ENCODE measurements at regions not wholly inside any gene's neighbourhood (a gene's known extent, or its start where the extent isn't known, plus 50 kb on each side); places are given as distances from the start of the nearest gene placed in this dataset.

GRCh38 chr22:34969001-34969790, 96.8 kb upstream of the ISX start:
- Mint-ChIP-seq H3K4me1 (ENCODE audit: low read depth) (no peaks in the 10 kb centered on the region), H3K9me3 (no peaks in the 10 kb centered on the region), H3K27me3 (peaks cover 2% of the 10 kb centered on the region), H3K36me3 (ENCODE audit: low read depth) (no peaks in the 10 kb centered on the region), H3K4me3 (no peak overlapping the region), H3K27ac (no peak overlapping the region)
- no peak for DNase-seq

- no peaks in the 10 kb centered on the region for H3K36me3 Mint-ChIP-seq (ENCODE audit: low read depth)
- no peak overlapping the region for H3K27ac Mint-ChIP-seq
- peaks cover 4% of the 10 kb centered on the region for H3K9me3 Mint-ChIP-seq
- no peak for DNase-seq
- no peak overlapping the region for H3K4me3 Mint-ChIP-seq
- peaks cover 2% of the 10 kb centered on the region for H3K27me3 Mint-ChIP-seq
- H3K4me1 Mint-ChIP-seq (ENCODE audit: low read depth) = no peaks in the 10 kb centered on the region
Measured at GRCh38 chr22:34971456-34971855, 94.5 kb upstream of the ISX start.

GRCh38 chr22:34972191-34972897, 93.6 kb upstream of the ISX start:
- Mint-ChIP-seq H3K4me1 (ENCODE audit: low read depth) (no peaks in the 10 kb centered on the region), H3K9me3 (peaks cover 4% of the 10 kb centered on the region), H3K27ac (no peak overlapping the region), H3K4me3 (no peak overlapping the region), H3K36me3 (ENCODE audit: low read depth) (no peaks in the 10 kb centered on the region), H3K27me3 (peaks cover 2% of the 10 kb centered on the region)
- no peak for DNase-seq

GRCh38 chr22:34973016-34973415, 92.9 kb upstream of the ISX start:
- H3K9me3 Mint-ChIP-seq = peaks cover 4% of the 10 kb centered on the region

GRCh38 chr22:34973926-34974325, 92.0 kb upstream of the ISX start:
- Mint-ChIP-seq H3K4me3 (no peak overlapping the region), H3K9me3 (peaks cover 4% of the 10 kb centered on the region), H3K27me3 (peaks cover 2% of the 10 kb centered on the region), H3K4me1 (ENCODE audit: low read depth) (no peaks in the 10 kb centered on the region), H3K27ac (no peak overlapping the region), H3K36me3 (ENCODE audit: low read depth) (no peaks in the 10 kb centered on the region)
- no peak for DNase-seq

More at GRCh38 chr22:34973016-34973415, 92.9 kb upstream of the ISX start:
- Mint-ChIP-seq H3K4me1 (ENCODE audit: low read depth) (no peaks in the 10 kb centered on the region), H3K27me3 (peaks cover 2% of the 10 kb centered on the region), H3K27ac (no peak overlapping the region), H3K36me3 (ENCODE audit: low read depth) (no peaks in the 10 kb centered on the region), H3K4me3 (no peak overlapping the region)
- no peak for DNase-seq

- Mint-ChIP-seq H3K4me1 (ENCODE audit: low read depth) (no peaks in the 10 kb centered on the region), H3K27ac (no peak overlapping the region), H3K27me3 (no peaks in the 10 kb centered on the region), H3K4me3 (no peak overlapping the region), H3K36me3 (ENCODE audit: low read depth) (no peaks in the 10 kb centered on the region), H3K9me3 (peaks cover 4% of the 10 kb centered on the region)
- DNase-seq = no peak
Measured at GRCh38 chr22:34975721-34976120, 90.2 kb upstream of the ISX start.

GRCh38 chr22:34976474-34976873, 89.5 kb upstream of the ISX start:
- H3K36me3 Mint-ChIP-seq (ENCODE audit: low read depth) = no peaks in the 10 kb centered on the region
- no peak for DNase-seq
- H3K27ac Mint-ChIP-seq = no peak overlapping the region
- H3K4me1 Mint-ChIP-seq (ENCODE audit: low read depth) = no peaks in the 10 kb centered on the region
- H3K27me3 Mint-ChIP-seq = peaks cover 4% of the 10 kb centered on the region
- peaks cover 4% of the 10 kb centered on the region for H3K9me3 Mint-ChIP-seq
- no peak overlapping the region for H3K4me3 Mint-ChIP-seq

- DNase-seq = no peak
- H3K27ac Mint-ChIP-seq = no peak overlapping the region
- H3K4me1 Mint-ChIP-seq (ENCODE audit: low read depth) = no peaks in the 10 kb centered on the region
- no peak overlapping the region for H3K4me3 Mint-ChIP-seq
- H3K27me3 Mint-ChIP-seq = peaks cover 5% of the 10 kb centered on the region
- H3K36me3 Mint-ChIP-seq (ENCODE audit: low read depth) = no peaks in the 10 kb centered on the region
- peaks cover 4% of the 10 kb centered on the region for H3K9me3 Mint-ChIP-seq
Measured at GRCh38 chr22:34976886-34977285, 89.1 kb upstream of the ISX start.

- Mint-ChIP-seq H3K4me3 (no peak overlapping the region), H3K27me3 (peaks cover 8% of the 10 kb centered on the region), H3K27ac (no peak overlapping the region), H3K4me1 (ENCODE audit: low read depth) (no peaks in the 10 kb centered on the region), H3K9me3 (peaks cover 20% of the 10 kb centered on the region), H3K36me3 (ENCODE audit: low read depth) (no peaks in the 10 kb centered on the region)
- DNase-seq = no peak
Measured at GRCh38 chr22:34986523-34986922, 79.4 kb upstream of the ISX start.

- H3K36me3 Mint-ChIP-seq (ENCODE audit: low read depth) = no peaks in the 10 kb centered on the region
- no peak overlapping the region for H3K4me3 Mint-ChIP-seq
- peaks cover 8% of the 10 kb centered on the region for H3K27me3 Mint-ChIP-seq
- no peak for DNase-seq
- no peaks in the 10 kb centered on the region for H3K4me1 Mint-ChIP-seq (ENCODE audit: low read depth)
- peaks cover 3% of the 10 kb centered on the region for H3K9me3 Mint-ChIP-seq
- no peak overlapping the region for H3K27ac Mint-ChIP-seq
Measured at GRCh38 chr22:34992672-34993071, 73.3 kb upstream of the ISX start.

- Mint-ChIP-seq H3K27ac (no peak overlapping the region), H3K4me1 (ENCODE audit: low read depth) (no peaks in the 10 kb centered on the region), H3K27me3 (peaks cover 12% of the 10 kb centered on the region)
Measured at GRCh38 chr22:34993548-34993947, 72.4 kb upstream of the ISX start.

GRCh38 chr22:34997633-34998299, 68.2 kb upstream of the ISX start:
- Mint-ChIP-seq H3K4me1 (ENCODE audit: low read depth) (no peaks in the 10 kb centered on the region), H3K9me3 (no peaks in the 10 kb centered on the region), H3K36me3 (ENCODE audit: low read depth) (no peaks in the 10 kb centered on the region), H3K27ac (no peak overlapping the region), H3K27me3 (peaks cover 17% of the 10 kb centered on the region), H3K4me3 (no peak overlapping the region)
- DNase-seq = no peak

More at GRCh38 chr22:34993548-34993947, 72.4 kb upstream of the ISX start:
- DNase-seq = no peak
- no peaks in the 10 kb centered on the region for H3K36me3 Mint-ChIP-seq (ENCODE audit: low read depth)
- no peaks in the 10 kb centered on the region for H3K9me3 Mint-ChIP-seq
- H3K4me3 Mint-ChIP-seq = no peak overlapping the region

- Mint-ChIP-seq H3K4me3 (no peak overlapping the region), H3K9me3 (no peaks in the 10 kb centered on the region), H3K27me3 (peaks cover 17% of the 10 kb centered on the region), H3K36me3 (ENCODE audit: low read depth) (no peaks in the 10 kb centered on the region), H3K27ac (no peak overlapping the region), H3K4me1 (ENCODE audit: low read depth) (no peaks in the 10 kb centered on the region)
- no peak for DNase-seq
Measured at GRCh38 chr22:34998921-34999320, 67.0 kb upstream of the ISX start.

- Mint-ChIP-seq H3K4me1 (ENCODE audit: low read depth) (no peaks in the 10 kb centered on the region), H3K36me3 (ENCODE audit: low read depth) (no peaks in the 10 kb centered on the region), H3K27ac (no peak overlapping the region), H3K4me3 (no peak overlapping the region), H3K27me3 (peaks cover 8% of the 10 kb centered on the region), H3K9me3 (no peaks in the 10 kb centered on the region)
- no peak for DNase-seq
Measured at GRCh38 chr22:35008213-35008612, 57.7 kb upstream of the ISX start.

GRCh38 chr22:35010543-35010942, 55.4 kb upstream of the ISX start:
- Mint-ChIP-seq H3K4me3 (no peak overlapping the region), H3K36me3 (ENCODE audit: low read depth) (no peaks in the 10 kb centered on the region), H3K27ac (no peak overlapping the region), H3K9me3 (no peaks in the 10 kb centered on the region), H3K27me3 (peaks cover 8% of the 10 kb centered on the region), H3K4me1 (ENCODE audit: low read depth) (no peaks in the 10 kb centered on the region)
- no peak for DNase-seq

Data from activated T-cell treated with anti-CD3 and anti-CD28 coated beads, Interleukin-2, amount 50 U/mL, for 24 hours (primary cell).